Ishikawa (cell line): ENCODE measurements at regions not wholly inside any gene's neighbourhood (a gene's known extent, or its start where the extent isn't known, plus 50 kb on each side); places are given as distances from the start of the nearest gene placed in this dataset.
A peak's percentile ranks its signal among the peaks of the same experiment; 100 is the strongest.

Source experiments
- CEBPB ChIP-seq: IDR thresholded peaks from 2 replicates; pipeline ENCODE4 v1.6.1; 2012
- CREB1 ChIP-seq: IDR thresholded peaks from 2 replicates; pipeline ENCODE4 v1.6.1; 2012; ENCODE audit warnings: low read depth
- EGR1 ChIP-seq: IDR thresholded peaks from 2 replicates; pipeline ENCODE4 v1.6.1; 2012
- EP300 ChIP-seq: IDR thresholded peaks from 2 replicates; pipeline ENCODE4 v1.6.1; 2012; ENCODE audit warnings: borderline replicate concordance
- FOXM1 ChIP-seq: IDR thresholded peaks from 2 replicates; pipeline ENCODE4 v1.6.1; 2012; ENCODE audit warnings: low read depth, borderline replicate concordance
- NFIC ChIP-seq: IDR thresholded peaks from 2 replicates; pipeline ENCODE4 v1.6.1; 2012
- RAD21 ChIP-seq: IDR thresholded peaks from 2 replicates; pipeline ENCODE4 v1.6.1; 2012; ENCODE audit warnings: low read depth
- TAF1 ChIP-seq: IDR thresholded peaks from 2 replicates; pipeline ENCODE4 v1.6.1; 2012; ENCODE audit warnings: low read depth, mild to moderate bottlenecking
- TCF12 ChIP-seq: IDR thresholded peaks from 2 replicates; pipeline ENCODE4 v1.6.1; 2012; ENCODE audit warnings: low read depth
- TEAD4 ChIP-seq: IDR thresholded peaks from 2 replicates; pipeline ENCODE4 v1.6.1; 2012
- YY1 ChIP-seq: IDR thresholded peaks from 2 replicates; pipeline ENCODE4 v1.6.1; 2012; ENCODE audit warnings: low read depth
- ZBTB7A ChIP-seq: IDR thresholded peaks from 2 replicates; pipeline ENCODE4 v1.6.1; 2012; ENCODE audit warnings: low read depth
- TF ChIP-seq, protein P1 (sequence below): IDR thresholded peaks from 2 replicates; pipeline ENCODE4 v1.6.1; 2012
- TF ChIP-seq, protein P2 (sequence below): IDR thresholded peaks from 2 replicates; pipeline ENCODE4 v1.6.1; 2012; ENCODE audit warnings: low read depth, mild to moderate bottlenecking
- TF ChIP-seq, protein P3 (sequence below): IDR thresholded peaks from 2 replicates; pipeline ENCODE4 v1.6.1; 2012

DNA sequence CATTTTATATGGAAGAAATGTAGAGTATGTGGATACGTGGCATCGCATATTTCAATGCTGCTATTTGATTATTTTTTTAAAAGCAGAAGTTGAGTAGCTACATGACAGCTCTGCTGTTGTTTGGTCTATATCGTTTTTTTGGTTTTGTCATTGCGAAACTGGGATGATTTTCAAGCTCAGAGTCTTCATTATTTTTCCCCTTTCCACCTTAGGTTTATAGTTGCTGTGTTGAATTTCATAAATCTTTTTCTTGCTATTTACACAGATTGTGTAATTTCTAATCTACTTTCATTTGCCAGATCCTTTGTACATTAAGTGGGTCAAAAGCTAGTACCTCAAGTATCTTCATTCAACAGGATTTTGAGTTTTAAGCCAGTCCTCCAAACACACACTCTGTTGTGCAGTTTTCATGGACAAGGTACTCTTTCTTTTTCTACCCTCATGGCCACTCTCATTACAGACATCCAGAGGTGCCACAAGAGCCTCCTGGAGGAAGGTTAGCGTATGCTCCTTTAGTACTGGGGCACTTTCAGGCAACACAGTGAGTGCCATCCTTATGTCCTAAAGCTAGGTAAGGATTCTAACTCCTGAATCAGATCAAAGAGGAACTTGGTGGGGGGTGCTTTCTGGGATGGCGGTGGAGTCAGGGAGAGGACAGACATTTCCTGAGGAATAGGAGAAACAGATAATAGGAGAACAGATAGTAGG is 123.2 kb downstream of the FHIP1A start:
- TF ChIP-seq ZBTB7A: no peak

DNA sequence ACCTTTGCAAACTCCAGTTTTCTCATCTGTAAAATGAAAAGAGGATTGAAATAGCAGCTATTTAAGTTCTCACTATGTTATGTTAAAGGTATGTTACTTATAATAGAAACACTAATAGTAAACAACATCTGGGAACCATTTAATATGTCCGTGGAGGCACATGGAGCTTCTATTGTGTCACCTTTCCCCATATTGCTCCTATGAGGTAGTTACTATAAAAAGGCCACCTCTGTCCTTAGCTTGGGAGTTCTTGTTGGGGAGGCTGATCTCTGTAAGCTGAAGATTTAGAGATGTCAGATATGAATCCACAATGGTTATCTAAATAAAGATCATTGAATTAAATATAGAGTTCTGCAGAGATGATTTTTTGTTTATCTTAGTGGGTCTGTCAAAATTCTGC is 125.2 kb downstream of the FHIP1A start:
- TF ChIP-seq TCF12 (no peak), CEBPB (no peak), EGR1 (no peak), TEAD4 (no peak), CREB1 (no peak), YY1 (no peak), FOXM1 (no peak), RAD21 (no peak), NFIC (no peak), ZBTB7A (no peak), TAF1 (no peak), EP300 (no peak)
- TF ChIP-seq, protein P1, sequence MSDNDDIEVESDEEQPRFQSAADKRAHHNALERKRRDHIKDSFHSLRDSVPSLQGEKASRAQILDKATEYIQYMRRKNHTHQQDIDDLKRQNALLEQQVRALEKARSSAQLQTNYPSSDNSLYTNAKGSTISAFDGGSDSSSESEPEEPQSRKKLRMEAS: no peak
- TF ChIP-seq, protein P2, sequence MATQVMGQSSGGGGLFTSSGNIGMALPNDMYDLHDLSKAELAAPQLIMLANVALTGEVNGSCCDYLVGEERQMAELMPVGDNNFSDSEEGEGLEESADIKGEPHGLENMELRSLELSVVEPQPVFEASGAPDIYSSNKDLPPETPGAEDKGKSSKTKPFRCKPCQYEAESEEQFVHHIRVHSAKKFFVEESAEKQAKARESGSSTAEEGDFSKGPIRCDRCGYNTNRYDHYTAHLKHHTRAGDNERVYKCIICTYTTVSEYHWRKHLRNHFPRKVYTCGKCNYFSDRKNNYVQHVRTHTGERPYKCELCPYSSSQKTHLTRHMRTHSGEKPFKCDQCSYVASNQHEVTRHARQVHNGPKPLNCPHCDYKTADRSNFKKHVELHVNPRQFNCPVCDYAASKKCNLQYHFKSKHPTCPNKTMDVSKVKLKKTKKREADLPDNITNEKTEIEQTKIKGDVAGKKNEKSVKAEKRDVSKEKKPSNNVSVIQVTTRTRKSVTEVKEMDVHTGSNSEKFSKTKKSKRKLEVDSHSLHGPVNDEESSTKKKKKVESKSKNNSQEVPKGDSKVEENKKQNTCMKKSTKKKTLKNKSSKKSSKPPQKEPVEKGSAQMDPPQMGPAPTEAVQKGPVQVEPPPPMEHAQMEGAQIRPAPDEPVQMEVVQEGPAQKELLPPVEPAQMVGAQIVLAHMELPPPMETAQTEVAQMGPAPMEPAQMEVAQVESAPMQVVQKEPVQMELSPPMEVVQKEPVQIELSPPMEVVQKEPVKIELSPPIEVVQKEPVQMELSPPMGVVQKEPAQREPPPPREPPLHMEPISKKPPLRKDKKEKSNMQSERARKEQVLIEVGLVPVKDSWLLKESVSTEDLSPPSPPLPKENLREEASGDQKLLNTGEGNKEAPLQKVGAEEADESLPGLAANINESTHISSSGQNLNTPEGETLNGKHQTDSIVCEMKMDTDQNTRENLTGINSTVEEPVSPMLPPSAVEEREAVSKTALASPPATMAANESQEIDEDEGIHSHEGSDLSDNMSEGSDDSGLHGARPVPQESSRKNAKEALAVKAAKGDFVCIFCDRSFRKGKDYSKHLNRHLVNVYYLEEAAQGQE: no peak
- TF ChIP-seq, protein P3, sequence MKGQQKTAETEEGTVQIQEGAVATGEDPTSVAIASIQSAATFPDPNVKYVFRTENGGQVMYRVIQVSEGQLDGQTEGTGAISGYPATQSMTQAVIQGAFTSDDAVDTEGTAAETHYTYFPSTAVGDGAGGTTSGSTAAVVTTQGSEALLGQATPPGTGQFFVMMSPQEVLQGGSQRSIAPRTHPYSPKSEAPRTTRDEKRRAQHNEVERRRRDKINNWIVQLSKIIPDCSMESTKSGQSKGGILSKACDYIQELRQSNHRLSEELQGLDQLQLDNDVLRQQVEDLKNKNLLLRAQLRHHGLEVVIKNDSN: no peak

DNA sequence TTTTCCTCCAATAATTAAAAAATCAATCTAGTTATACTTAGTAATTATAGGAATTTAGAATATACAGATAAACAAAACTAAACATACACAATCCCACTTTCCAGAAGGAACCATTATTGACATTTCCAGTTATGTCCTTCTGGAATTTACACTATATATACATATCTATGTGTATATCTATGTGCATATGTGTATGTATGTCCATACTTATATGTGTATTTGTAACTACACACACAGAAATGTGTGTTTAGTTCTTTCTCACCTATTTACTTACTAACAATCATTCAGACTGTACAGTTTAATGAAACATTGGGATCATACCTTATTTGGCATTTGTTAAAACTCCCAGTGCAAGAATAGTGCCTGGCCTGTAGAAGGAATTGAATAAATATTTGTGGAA is 126.4 kb downstream of the FHIP1A start:
- TF ChIP-seq CREB1 (no peak), RAD21 (no peak), TCF12 (no peak), ZBTB7A (no peak), FOXM1 (no peak), CEBPB (no peak), EP300 (no peak), NFIC (no peak), EGR1 (no peak), TEAD4 (no peak), YY1 (no peak), TAF1 (no peak)
- TF ChIP-seq, protein P2: no peak
- TF ChIP-seq, protein P1: no peak
- TF ChIP-seq, protein P3: no peak

DNA sequence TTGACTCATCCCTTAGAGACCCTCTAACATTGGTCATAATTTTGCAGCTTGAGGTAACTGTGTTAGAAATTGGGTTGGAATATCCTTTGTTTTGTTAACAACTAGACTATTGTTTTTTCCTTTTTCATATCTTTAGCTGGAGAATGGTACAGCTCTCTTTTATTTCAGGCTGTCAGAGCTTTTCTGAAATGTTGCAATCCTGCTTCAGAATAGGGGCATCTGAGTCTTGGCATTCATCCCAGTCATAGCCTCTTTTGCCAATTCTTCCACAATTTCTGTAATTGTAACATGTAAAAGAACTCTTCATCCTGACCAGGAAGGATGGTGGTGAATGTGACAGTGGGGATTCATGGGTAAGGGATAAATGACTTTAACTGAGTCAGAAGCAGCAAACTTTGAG is 128.7 kb downstream of the FHIP1A start:
- TF ChIP-seq RAD21 (no peak), CEBPB (peak; percentile 44; the same call in 1 of the 2 replicates), FOXM1 (no peak)
- TF ChIP-seq, protein P1: no peak

DNA sequence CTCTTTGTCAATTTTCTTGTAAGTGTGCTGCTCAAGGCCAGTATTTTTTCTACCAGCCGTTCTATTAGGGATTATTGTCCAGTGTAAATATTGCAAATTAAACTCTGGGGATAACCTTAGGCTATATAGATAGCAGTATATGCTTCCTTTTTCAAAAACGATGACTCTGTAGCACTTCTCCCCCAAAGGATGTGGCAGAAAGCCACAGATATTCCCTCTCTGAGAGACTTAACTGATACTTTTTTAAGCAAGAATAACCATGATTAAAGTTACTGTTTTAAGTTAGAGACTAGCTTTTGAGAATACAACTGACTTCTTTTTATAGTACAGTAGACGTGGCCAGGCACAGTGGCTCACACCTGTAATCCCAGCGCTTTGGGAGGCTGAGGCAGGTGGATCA is 130.0 kb downstream of the FHIP1A start:
- TF ChIP-seq CEBPB: no peak
- TF ChIP-seq YY1: no peak
- TF ChIP-seq TAF1: no peak
- TF ChIP-seq, protein P1: no peak
- no peak for TF ChIP-seq ZBTB7A
- TF ChIP-seq EGR1: no peak
- no peak for TF ChIP-seq FOXM1
- no peak for TF ChIP-seq TCF12
- no peak for TF ChIP-seq EP300
- TF ChIP-seq NFIC: no peak
